ENCODE measurements at regions not wholly inside any gene's neighbourhood (a gene's known extent, or its start where the extent isn't known, plus 50 kb on each side); places are given as distances from the start of the nearest gene placed in this dataset.

DNA sequence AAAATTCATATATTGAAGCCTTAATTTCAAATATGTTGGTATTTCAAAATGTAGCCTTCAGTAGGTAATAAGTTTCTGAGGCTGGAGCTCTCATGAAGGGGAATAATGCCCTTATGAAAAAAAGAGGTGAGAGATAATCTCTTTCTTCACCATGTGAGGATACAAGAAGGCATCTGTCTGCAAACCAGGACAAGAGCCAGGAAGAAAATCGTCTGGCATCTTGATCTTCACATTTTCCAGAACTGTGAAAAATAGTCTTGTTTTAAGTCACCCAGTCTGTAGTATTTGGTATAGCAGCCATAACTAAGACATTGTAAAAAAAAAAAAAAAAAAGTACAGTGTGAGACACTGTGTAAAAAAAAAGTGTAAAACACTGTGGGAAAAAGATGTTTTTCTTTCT, 768.9 kb downstream of the TAF11L14 start:
- TF ChIP-seq, protein P1, sequence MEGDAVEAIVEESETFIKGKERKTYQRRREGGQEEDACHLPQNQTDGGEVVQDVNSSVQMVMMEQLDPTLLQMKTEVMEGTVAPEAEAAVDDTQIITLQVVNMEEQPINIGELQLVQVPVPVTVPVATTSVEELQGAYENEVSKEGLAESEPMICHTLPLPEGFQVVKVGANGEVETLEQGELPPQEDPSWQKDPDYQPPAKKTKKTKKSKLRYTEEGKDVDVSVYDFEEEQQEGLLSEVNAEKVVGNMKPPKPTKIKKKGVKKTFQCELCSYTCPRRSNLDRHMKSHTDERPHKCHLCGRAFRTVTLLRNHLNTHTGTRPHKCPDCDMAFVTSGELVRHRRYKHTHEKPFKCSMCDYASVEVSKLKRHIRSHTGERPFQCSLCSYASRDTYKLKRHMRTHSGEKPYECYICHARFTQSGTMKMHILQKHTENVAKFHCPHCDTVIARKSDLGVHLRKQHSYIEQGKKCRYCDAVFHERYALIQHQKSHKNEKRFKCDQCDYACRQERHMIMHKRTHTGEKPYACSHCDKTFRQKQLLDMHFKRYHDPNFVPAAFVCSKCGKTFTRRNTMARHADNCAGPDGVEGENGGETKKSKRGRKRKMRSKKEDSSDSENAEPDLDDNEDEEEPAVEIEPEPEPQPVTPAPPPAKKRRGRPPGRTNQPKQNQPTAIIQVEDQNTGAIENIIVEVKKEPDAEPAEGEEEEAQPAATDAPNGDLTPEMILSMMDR (IDR thresholded peaks at IDR 0.05; ENCODE audit: low read depth, low read length, missing control alignments): no peak
- no peak overlapping the region for H3K4me3 ChIP-seq (ENCODE audit: low read depth, low read length)
- no peak for DNase-seq (ENCODE audit: low read depth)

DNA sequence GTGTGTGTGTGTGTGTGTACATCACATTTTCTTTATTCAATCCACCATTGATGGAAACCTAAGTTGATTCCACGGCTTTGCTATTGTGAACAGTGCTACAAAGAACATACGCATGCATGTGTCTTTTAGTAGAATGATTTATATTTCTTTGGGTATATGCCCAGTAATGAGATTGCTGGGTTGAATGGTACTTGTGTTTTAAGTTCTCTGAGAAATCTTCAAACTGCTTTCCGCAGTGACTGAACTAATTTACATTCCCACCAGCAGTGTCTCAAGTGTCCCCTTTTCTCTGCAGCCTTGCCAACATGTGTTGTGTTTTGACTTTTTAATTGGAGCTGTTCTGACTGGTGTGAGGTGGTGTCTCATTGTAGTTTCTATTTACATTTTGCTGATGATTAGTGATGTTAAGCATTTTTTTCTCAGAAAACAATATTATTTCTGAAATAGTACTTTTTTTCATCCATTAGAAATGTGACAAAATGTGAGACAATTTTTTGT, 769.7 kb downstream of the TAF11L14 start:
- TF ChIP-seq, protein P1 (IDR thresholded peaks at IDR 0.05; ENCODE audit: low read depth, low read length, missing control alignments): no peak
- H3K4me3 ChIP-seq (ENCODE audit: low read depth, low read length): no peak overlapping the region
- DNase-seq (ENCODE audit: low read depth): no peak

DNA sequence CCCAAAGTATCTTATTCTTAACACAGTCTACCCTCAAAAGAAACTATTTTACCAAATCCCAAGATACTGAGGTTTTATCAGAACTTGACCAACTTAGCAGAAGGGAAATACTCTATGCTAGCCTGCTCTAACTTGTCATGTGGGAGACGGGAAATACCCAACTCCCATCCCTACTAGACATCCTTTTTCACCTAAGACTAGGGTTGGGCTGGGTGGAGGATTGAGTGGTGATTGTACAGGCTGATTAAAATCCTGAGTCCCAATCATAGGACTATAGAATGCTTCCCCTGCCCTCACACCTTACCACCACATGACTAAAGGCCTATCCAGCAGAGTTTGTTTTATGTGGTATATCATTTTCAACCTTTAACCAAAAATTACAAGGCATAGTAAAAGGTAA, 786.5 kb downstream of the TAF11L14 start:
- H3K4me3 ChIP-seq (ENCODE audit: low read depth, low read length): no peak overlapping the region
- TF ChIP-seq, protein P1 (IDR thresholded peaks at IDR 0.05; ENCODE audit: low read depth, low read length, missing control alignments): no peak
- no peak for DNase-seq (ENCODE audit: low read depth)

DNA sequence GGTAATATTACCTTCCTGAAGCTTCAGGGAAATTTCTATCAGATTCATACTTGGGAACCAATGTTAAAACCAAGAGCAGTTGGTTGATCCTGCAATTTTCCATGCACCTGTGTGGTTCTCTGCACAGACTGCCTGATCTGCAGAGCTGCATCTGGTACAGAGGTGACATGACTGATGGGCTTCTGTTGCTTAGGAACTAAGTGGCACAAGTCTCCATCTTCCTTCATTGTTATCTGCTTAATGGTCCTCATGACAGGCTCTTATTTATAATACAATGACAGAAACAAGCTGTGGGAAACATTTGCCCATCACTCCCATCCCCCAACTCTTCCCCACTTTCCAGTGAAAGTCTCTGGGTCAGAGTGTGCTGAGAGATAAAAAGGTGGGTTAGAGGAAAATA, 799.1 kb downstream of the TAF11L14 start:
- TF ChIP-seq, protein P1 (IDR thresholded peaks at IDR 0.05; ENCODE audit: low read depth, low read length, missing control alignments): no peak

DNA sequence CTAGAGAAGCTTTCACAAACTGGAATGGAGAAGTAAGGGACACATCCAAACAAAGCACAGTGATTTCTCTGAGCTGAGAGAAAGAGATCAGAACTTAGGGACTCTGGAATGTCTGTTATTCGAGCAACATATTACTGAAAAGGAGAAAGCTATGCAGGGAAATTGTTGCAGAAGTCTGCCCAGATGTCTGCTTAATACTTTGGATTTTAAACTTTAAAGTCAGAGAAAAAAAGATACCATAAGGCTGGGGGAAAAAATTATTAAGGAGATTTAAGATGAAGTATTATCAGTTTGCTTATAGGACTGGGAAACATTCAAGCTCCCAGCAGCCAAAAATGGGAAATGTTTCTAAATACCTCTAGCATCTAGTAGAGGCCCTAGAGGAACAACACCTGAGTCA, 803.9 kb downstream of the TAF11L14 start:
- no peak overlapping the region for H3K4me3 ChIP-seq (ENCODE audit: low read depth, low read length)
- DNase-seq (ENCODE audit: low read depth): no peak
- TF ChIP-seq, protein P1 (IDR thresholded peaks at IDR 0.05; ENCODE audit: low read depth, low read length, missing control alignments): no peak

More for the DNA sequence above, 799.1 kb downstream of the TAF11L14 start:
- H3K4me3 ChIP-seq (ENCODE audit: low read depth, low read length): no peak overlapping the region
- no peak for DNase-seq (ENCODE audit: low read depth)

DNA sequence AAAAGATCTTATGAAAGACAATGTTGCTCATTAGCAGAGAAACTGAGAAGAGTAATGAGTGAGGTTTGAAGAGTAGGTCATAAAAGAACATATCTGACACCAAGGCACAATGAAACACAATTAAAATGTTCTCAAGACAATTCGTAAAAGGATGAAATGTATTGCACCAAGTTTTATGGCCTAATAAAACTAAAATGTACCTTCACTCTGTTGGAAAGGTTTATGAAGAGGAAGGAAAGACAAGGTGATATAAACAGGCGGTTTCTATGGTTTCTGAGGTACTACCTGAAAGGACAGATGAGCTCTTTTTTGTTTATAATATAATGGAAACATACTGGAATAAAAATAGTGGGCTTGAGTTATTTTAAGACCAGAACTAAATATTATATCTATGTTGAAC, 821.3 kb downstream of the TAF11L14 start:
- no peak for DNase-seq (ENCODE audit: low read depth)
- TF ChIP-seq, protein P1 (IDR thresholded peaks at IDR 0.05; ENCODE audit: low read depth, low read length, missing control alignments): no peak
- no peak overlapping the region for H3K4me3 ChIP-seq (ENCODE audit: low read depth, low read length)

DNA sequence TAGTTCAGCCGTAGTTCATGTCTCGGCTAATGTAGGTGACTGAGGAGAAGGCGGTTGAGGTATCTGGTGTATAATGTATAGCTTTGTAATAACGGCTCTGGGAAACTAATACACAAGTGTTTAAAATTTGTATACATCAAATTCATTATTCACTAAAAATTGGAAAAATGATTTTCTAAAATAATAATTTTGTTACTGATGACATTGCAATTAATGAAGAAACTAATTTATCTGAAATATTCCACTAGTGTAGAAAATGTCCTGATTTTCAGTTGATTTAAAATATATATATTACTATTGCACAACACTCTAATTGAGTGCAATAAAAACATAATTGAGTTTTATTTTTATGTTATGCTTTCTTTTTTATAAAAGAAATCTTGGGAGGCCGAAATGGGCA, 823.0 kb downstream of the TAF11L14 start:
- TF ChIP-seq, protein P1 (IDR thresholded peaks at IDR 0.05; ENCODE audit: low read depth, low read length, missing control alignments): no peak
- no peak for DNase-seq (ENCODE audit: low read depth)

More for the DNA sequence above, 823.0 kb downstream of the TAF11L14 start:
- no peak overlapping the region for H3K4me3 ChIP-seq (ENCODE audit: low read depth, low read length)

Data from GM12864 (cell line).